ENCODE measurements at regions not wholly inside any gene's neighbourhood (a gene's known extent, or its start where the extent isn't known, plus 50 kb on each side); places are given as distances from the start of the nearest gene placed in this dataset.

DNA sequence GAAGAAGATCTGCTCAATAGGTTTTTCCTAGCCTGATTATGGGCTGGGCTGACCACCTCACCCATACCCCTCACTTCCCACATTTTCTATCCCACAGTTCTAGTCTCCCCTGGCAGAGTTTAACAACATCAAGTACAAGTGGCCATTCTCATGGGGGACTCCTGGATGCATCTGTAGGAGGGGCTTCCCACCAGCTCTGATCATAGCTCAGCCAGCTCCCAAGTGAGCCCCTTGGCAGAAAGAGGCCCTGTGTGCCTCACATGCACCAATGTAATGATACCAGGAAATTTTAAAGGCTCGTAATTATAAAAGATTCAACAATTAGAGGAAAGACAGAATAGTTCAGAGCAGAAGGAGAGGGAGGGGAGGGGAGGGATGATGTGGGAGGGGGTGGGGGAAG lies 144.2 kb upstream of the SYT13 start:
- Histone ChIP-seq H3K9me3 (ENCODE audit: low read length) (no peaks in the 10 kb centered on the region), H3K4me2 (ENCODE audit: low read depth, low read length) (no peak overlapping the region), H3K4me3 (replicated peaks in 1 of 3; ENCODE audit: insufficient read depth in 1 of 3, low read depth in 2 of 3, low read length in 3 of 3) (no peak overlapping the region), H3K4me1 (ENCODE audit: insufficient read depth, low read length) (no peaks in the 10 kb centered on the region), H3K27me3 (ENCODE audit: control insufficient read depth in 1 of 2, insufficient read depth in 2 of 2, low read length in 2 of 2) (peaks cover 1 to 29% of the 10 kb centered on the region in 2 experiments; a peak in 4 of 5 replicates), H3K9ac (ENCODE audit: insufficient read depth, low read depth, low read length) (no peak overlapping the region), H4K20me1 (ENCODE audit: insufficient read depth, low read length) (no peaks in the 10 kb centered on the region), H2AFZ (ENCODE audit: low read length) (no peak overlapping the region), H3K27ac (ENCODE audit: extremely low read length, insufficient read depth, low read length) (no peak overlapping the region), H3K79me2 (ENCODE audit: insufficient read depth, low read length) (no peaks in the 10 kb centered on the region), H3K36me3 (replicated peaks in 1 of 2; ENCODE audit: control insufficient read depth in 1 of 2, insufficient read depth in 2 of 2, low read length in 2 of 2) (no peaks in the 10 kb centered on the region)
- CTCF ChIA-PET (ENCODE audit: low intra/inter-chr PET ratio, low total read pairs) = no interaction called here
- TF ChIP-seq TCF7L2 (IDR thresholded peaks at IDR 0.05; ENCODE audit: low read depth, low read length) = no peak
- TF ChIP-seq, protein P1, sequence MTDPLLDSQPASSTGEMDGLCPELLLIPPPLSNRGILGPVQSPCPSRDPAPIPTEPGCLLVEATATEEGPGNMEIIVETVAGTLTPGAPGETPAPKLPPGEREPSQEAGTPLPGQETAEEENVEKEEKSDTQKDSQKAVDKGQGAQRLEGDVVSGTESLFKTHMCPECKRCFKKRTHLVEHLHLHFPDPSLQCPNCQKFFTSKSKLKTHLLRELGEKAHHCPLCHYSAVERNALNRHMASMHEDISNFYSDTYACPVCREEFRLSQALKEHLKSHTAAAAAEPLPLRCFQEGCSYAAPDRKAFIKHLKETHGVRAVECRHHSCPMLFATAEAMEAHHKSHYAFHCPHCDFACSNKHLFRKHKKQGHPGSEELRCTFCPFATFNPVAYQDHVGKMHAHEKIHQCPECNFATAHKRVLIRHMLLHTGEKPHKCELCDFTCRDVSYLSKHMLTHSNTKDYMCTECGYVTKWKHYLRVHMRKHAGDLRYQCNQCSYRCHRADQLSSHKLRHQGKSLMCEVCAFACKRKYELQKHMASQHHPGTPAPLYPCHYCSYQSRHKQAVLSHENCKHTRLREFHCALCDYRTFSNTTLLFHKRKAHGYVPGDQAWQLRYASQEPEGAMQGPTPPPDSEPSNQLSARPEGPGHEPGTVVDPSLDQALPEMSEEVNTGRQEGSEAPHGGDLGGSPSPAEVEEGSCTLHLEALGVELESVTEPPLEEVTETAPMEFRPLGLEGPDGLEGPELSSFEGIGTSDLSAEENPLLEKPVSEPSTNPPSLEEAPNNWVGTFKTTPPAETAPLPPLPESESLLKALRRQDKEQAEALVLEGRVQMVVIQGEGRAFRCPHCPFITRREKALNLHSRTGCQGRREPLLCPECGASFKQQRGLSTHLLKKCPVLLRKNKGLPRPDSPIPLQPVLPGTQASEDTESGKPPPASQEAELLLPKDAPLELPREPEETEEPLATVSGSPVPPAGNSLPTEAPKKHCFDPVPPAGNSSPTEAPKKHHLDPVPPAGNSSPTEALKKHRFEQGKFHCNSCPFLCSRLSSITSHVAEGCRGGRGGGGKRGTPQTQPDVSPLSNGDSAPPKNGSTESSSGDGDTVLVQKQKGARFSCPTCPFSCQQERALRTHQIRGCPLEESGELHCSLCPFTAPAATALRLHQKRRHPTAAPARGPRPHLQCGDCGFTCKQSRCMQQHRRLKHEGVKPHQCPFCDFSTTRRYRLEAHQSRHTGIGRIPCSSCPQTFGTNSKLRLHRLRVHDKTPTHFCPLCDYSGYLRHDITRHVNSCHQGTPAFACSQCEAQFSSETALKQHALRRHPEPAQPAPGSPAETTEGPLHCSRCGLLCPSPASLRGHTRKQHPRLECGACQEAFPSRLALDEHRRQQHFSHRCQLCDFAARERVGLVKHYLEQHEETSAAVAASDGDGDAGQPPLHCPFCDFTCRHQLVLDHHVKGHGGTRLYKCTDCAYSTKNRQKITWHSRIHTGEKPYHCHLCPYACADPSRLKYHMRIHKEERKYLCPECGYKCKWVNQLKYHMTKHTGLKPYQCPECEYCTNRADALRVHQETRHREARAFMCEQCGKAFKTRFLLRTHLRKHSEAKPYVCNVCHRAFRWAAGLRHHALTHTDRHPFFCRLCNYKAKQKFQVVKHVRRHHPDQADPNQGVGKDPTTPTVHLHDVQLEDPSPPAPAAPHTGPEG (CRISPR knock-in tag; IDR thresholded peaks at IDR 0.05) = no peak
- no peak for TF ChIP-seq POLR2AphosphoS5 (IDR thresholded peaks at IDR 0.05; ENCODE audit: low read depth, low read length)
- TF ChIP-seq MAZ (IDR thresholded peaks at IDR 0.05; ENCODE audit: borderline replicate concordance, low read depth, low read length) = no peak
- no peak for TF ChIP-seq MAZ (CRISPR knock-in tag; IDR thresholded peaks at IDR 0.05; ENCODE audit: low read depth)
- TF ChIP-seq, protein P2, sequence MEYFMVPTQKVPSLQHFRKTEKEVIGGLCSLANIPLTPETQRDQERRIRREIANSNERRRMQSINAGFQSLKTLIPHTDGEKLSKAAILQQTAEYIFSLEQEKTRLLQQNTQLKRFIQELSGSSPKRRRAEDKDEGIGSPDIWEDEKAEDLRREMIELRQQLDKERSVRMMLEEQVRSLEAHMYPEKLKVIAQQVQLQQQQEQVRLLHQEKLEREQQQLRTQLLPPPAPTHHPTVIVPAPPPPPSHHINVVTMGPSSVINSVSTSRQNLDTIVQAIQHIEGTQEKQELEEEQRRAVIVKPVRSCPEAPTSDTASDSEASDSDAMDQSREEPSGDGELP (IDR thresholded peaks at IDR 0.05; ENCODE audit: borderline replicate concordance, low read depth) = no peak
- TF ChIP-seq, protein P3, sequence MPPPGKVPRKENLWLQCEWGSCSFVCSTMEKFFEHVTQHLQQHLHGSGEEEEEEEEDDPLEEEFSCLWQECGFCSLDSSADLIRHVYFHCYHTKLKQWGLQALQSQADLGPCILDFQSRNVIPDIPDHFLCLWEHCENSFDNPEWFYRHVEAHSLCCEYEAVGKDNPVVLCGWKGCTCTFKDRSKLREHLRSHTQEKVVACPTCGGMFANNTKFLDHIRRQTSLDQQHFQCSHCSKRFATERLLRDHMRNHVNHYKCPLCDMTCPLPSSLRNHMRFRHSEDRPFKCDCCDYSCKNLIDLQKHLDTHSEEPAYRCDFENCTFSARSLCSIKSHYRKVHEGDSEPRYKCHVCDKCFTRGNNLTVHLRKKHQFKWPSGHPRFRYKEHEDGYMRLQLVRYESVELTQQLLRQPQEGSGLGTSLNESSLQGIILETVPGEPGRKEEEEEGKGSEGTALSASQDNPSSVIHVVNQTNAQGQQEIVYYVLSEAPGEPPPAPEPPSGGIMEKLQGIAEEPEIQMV (CRISPR knock-in tag; IDR thresholded peaks at IDR 0.05; ENCODE audit: low read depth) = no peak
- no peak for TF ChIP-seq THAP11 (CRISPR knock-in tag; IDR thresholded peaks at IDR 0.05)
- no peak for TF ChIP-seq ZNF619 (CRISPR knock-in tag; IDR thresholded peaks at IDR 0.05)
- TF ChIP-seq MYC (CRISPR knock-in tag; IDR thresholded peaks at IDR 0.05; ENCODE audit: borderline replicate concordance) = no peak
- no peak for TF ChIP-seq POLR2G (IDR thresholded peaks at IDR 0.05; ENCODE audit: low read depth, low read length)
- no peak for ATAC-seq
- in situ Hi-C loops (cut with HindIII; ENCODE audit: extremely low pct_ligation_motif_present, low pct_unique_long_range_greater_than_20kb) = no loop called here
- POLR2A ChIA-PET = no interaction called here
- WGBS (ENCODE audit: low lambda C conversion rate) = 0% methylated on average over 1 of the region's 1 CpG
- intact Hi-C loops (cut with micrococcal nuclease; ENCODE audit: unreplicated experiment) = loop anchor here (10.0 kb wide), 1 partner anchor 56 kb away; no protein-coding TSS in a partner anchor
- no peak for DNase-seq (ENCODE audit: low spot score)
- no peak for FAIRE-seq
- no TSS peak for BruUV-seq (replicated peaks)
